NCI-H2196 treated with DMSO at 0.1 percent for 48 hours (cell line): ENCODE measurements at regions not wholly inside any gene's neighbourhood (a gene's known extent, or its start where the extent isn't known, plus 50 kb on each side); places are given as distances from the start of the nearest gene placed in this dataset.

Source experiments
- DNase-seq: peaks from one replicate; lab custom pipeline; 2025; ENCODE audit not compliant: unreplicated experiment; lab: John Stamatoyannopoulos, UW

GRCh38 chr10:125514206-125515162 lies 168.5 kb downstream of the TEX36 start:
- DNase-seq, result no peak

GRCh38 chr10:125513429-125514182 lies 169.4 kb downstream of the TEX36 start:
- DNase-seq, result no peak

GRCh38 chr10:125510998-125511397 lies 172.0 kb downstream of the TEX36 start:
- DNase-seq, result no peak

GRCh38 chr10:125505648-125506047 lies 177.3 kb downstream of the TEX36 start:
- DNase-seq, result no peak

- DNase-seq, result no peak
These were observed 180.7 kb downstream of the TEX36 start for GRCh38 chr10:125502276-125502675.

- DNase-seq, result no peak
These were observed 187.6 kb downstream of the TEX36 start for GRCh38 chr10:125495386-125495785.

GRCh38 chr10:125494651-125495239 lies 188.2 kb downstream of the TEX36 start:
- DNase-seq, result no peak

- DNase-seq, result no peak
These were observed 191.6 kb downstream of the TEX36 start for GRCh38 chr10:125491381-125491780.

GRCh38 chr10:125489731-125490130 lies 193.2 kb downstream of the TEX36 start:
- DNase-seq, result no peak

- no peak for DNase-seq
These were observed 197.3 kb downstream of the TEX36 start for GRCh38 chr10:125485665-125486064.

GRCh38 chr10:125484035-125484732 lies 198.8 kb downstream of the TEX36 start:
- DNase-seq, result no peak

GRCh38 chr10:125482637-125483036 lies 200.3 kb downstream of the TEX36 start:
- no peak for DNase-seq

- no peak for DNase-seq
These were observed 200.9 kb downstream of the TEX36 start for GRCh38 chr10:125482108-125482507.

GRCh38 chr10:125479059-125479458 lies 203.9 kb downstream of the TEX36 start:
- DNase-seq, result no peak

- DNase-seq, result no peak
These were observed 207.1 kb downstream of the TEX36 start for GRCh38 chr10:125475815-125476214.

- DNase-seq, result no peak
These were observed 209.7 kb downstream of the TEX36 start for GRCh38 chr10:125473143-125473793.

GRCh38 chr10:125472010-125472607 lies 210.9 kb downstream of the TEX36 start:
- DNase-seq, result no peak

- no peak for DNase-seq
These were observed 214.7 kb downstream of the TEX36 start for GRCh38 chr10:125468278-125468677.

- no peak for DNase-seq
These were observed 216.3 kb downstream of the TEX36 start for GRCh38 chr10:125466685-125467084.

- DNase-seq, result no peak
These were observed 220.1 kb downstream of the TEX36 start for GRCh38 chr10:125462845-125463244.
